ENCODE measurements at regions not wholly inside any gene's neighbourhood (a gene's known extent, or its start where the extent isn't known, plus 50 kb on each side); places are given as distances from the start of the nearest gene placed in this dataset.

- no peak for TF ChIP-seq SPI1 (IDR thresholded peaks at IDR 0.05; ENCODE audit: borderline replicate concordance, low read depth)
- no peak for TF ChIP-seq CTCF (IDR thresholded peaks at IDR 0.05; ENCODE audit: insufficient read depth, low read length)
- TF ChIP-seq REST (IDR thresholded peaks at IDR 0.05; ENCODE audit: insufficient replicate concordance, low read depth) = no peak
These were observed 479.5 kb downstream of the ZNF536 start for GRCh38 chr19:30851646-30852045.
